Activated naive CD8-positive, alpha-beta T cell treated with anti-CD3 and anti-CD28 coated beads, Interleukin-2, amount 10 ng/mL, durations not matched to agents 7 days and 5 days (primary cell): ENCODE measurements at regions not wholly inside any gene's neighbourhood (a gene's known extent, or its start where the extent isn't known, plus 50 kb on each side); places are given as distances from the start of the nearest gene placed in this dataset.
"Not testable (repeated sequence)": the region's sequence is repeated elsewhere in the genome, so short reads cannot be mapped to it uniquely, and the experiment has no call there.

Experiments
- ATAC-seq: fragments of 150-1000 bp; cut with Tn5 transposase; one replicate; pipeline ENCODE4 v1.10.0; 2021; ENCODE audit warnings: low read depth, moderate library complexity
- POLR2A ChIA-PET: fragments of 350-600 bp; sonication (Branson Sonifier 250); formaldehyde crosslinking; loops from one replicate; lab custom pipeline; 2021; ENCODE audit warnings: antibody characterized with exemption; lab: Charles Lee
- DNase-seq: peaks from one replicate; pipeline ENCODE4 v3.0.0; 2021
- H3K27ac Mint-ChIP-seq: one replicate; pipeline ENCODE4 v1.8.0; 2022; ENCODE audit warnings: mild to moderate bottlenecking, mixed read lengths
- H3K27me3 Mint-ChIP-seq: one replicate; pipeline ENCODE4 v1.8.0; 2022; ENCODE audit warnings: mild to moderate bottlenecking, moderate library complexity, mixed read lengths
- H3K36me3 Mint-ChIP-seq: one replicate; pipeline ENCODE4 v1.8.0; 2021; ENCODE audit warnings: mild to moderate bottlenecking, mixed read lengths
- H3K4me1 Mint-ChIP-seq: one replicate; pipeline ENCODE4 v1.8.0; 2021; ENCODE audit warnings: mixed read lengths
- H3K4me3 Mint-ChIP-seq: one replicate; pipeline ENCODE4 v1.8.0; 2022; ENCODE audit warnings: mild to moderate bottlenecking, moderate library complexity, mixed read lengths
- H3K9me3 Mint-ChIP-seq: one replicate; pipeline ENCODE4 v1.8.0; 2021; ENCODE audit warnings: mixed read lengths

DNA sequence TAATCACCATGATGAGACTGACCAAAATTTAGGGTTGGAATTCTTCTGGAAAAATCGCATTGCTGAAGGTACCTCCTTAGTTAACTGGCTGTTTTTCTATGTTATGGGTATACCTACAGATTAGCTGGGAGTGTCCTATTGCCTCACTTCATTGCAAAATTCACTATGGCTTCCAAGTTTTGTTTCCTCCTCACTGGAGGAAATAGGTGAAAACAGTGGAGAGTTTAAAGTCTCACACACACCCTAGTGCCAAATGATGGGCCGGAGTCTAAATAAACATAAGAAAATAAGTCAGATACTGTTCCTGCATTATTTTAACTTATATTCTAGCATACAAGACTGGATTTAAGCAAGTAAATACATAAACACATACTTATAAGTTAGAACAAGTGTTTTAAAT, 98.2 kb downstream of the AHR start:
- POLR2A ChIA-PET, result no interaction called here
- no peak for ATAC-seq
- Mint-ChIP-seq H3K27me3 (no peaks in the 10 kb centered on the region), H3K4me1 (peaks cover 17% of the 10 kb centered on the region), H3K4me3 (no peak overlapping the region), H3K36me3 (peaks cover 16% of the 10 kb centered on the region), H3K27ac (no peak overlapping the region), H3K9me3 (peaks cover 27% of the 10 kb centered on the region)
- DNase-seq, result no peak

DNA sequence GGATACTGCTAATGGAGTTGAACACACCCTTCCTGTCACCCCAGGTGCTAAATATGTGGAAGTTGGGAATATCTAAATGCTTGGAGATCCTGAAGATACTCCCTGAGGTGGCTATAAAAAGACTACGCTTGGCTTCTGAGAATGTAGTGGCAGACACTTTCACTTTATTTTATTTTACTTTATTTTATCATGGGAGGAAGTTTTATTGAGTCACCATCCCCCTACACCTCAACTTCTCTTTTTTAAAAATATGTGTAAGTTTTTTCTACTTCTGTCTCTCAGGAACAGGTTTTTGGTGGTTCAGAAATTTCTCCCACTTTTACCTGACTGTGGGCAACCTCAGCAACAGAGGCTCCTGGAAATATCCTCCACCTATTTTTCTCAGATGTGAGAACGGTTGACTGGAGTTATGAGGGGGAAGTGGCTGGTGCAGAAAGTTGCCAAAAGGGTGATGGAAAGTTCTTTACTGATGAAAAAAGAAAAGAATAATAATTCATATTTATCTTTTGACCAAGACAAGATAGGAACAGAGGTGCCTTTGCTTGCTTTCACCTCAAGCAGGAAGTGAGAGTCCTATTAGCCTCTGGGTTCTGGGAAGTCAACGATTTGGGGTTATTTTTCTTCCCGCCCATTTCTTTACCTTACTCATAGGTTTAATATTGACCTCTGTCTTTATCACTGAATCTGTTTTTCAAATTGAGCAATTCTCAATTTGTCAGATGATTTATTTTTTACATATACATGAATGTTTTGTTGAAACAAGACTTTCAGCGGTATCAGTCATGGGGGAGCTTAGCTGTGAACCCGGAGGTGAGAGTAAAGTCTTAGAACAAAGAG, 103.6 kb downstream of the AHR start:
- Mint-ChIP-seq H3K9me3 (peaks cover 4% of the 10 kb centered on the region), H3K36me3 (peaks cover 16% of the 10 kb centered on the region), H3K27me3 (peaks cover 6% of the 10 kb centered on the region), H3K27ac (peak overlapping the region; percentile 87), H3K4me1 (peaks cover 35% of the 10 kb centered on the region), H3K4me3 (peak overlapping the region; percentile 65)
- no peak for DNase-seq
- POLR2A ChIA-PET, result no interaction called here
- ATAC-seq, result peak; percentile 69

DNA sequence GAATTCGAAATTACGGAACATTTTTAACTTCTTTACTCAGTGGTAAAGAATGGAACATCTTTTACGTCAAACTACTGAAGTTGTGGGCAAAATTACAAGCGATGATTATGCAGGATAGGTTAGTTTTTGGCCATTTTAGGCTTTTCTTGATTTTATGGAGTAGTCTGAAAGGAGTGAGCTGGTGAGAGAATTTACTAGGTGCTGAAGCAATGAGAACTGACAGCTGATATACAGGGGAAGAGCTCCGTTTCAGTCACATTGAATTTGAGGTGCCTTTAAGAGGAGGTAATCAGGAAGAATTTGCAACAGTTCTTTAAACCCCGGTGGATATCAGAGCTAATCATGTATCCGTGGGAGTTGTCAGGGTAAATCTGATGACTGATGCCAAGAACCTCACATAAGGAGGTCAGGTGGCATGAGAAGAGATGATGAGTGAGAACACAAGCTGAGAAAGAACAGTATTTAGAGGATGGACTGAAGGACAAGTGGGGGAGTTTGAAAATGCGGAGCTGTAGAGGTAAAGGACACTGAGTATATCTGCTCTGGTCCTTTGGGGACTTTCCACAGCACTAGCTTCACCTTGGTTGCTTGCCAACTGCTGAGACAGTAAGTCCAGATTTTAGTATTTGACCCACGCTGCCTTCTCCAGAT, 104.3 kb downstream of the AHR start:
- POLR2A ChIA-PET, result no interaction called here
- Mint-ChIP-seq H3K27ac (peak overlapping the region; percentile 87), H3K4me1 (peaks cover 35% of the 10 kb centered on the region), H3K4me3 (peak overlapping the region; percentile 54), H3K9me3 (peaks cover 2% of the 10 kb centered on the region), H3K27me3 (peaks cover 12% of the 10 kb centered on the region), H3K36me3 (peaks cover 17% of the 10 kb centered on the region)
- ATAC-seq, result peak; percentile 26
- no peak for DNase-seq

DNA sequence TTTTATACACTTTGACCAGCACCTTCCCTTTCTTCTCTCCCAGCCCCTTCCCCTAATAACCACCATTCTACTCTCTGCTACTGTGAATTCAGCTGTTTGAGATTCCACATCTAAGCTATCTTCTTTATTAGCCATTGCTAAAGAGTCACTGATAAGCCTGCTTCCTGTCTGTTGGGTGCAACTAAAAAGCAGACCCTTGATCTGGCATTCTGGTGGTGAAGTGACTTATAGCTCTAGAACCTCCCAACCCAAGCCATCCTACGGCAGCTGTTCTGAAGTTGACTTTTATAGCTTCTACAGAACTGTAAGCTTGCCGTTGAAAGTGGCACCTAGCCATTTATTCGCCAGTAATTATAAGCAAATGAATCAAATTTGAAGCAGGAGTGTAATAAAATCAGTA, 105.6 kb downstream of the AHR start:
- ATAC-seq (no peak), DNase-seq (no peak)
- no peak overlapping the region for H3K4me3 Mint-ChIP-seq
- H3K27me3 Mint-ChIP-seq, result peaks cover 18% of the 10 kb centered on the region
- H3K36me3 Mint-ChIP-seq, result peaks cover 16% of the 10 kb centered on the region
- peak overlapping the region; percentile 74 for H3K27ac Mint-ChIP-seq
- POLR2A ChIA-PET, result interaction anchor here (0.7 kb wide), 1 partner anchor 34 kb away, joined by 5 read pairs; no protein-coding TSS in a partner anchor
- H3K4me1 Mint-ChIP-seq, result peaks cover 35% of the 10 kb centered on the region
- H3K9me3 Mint-ChIP-seq, result peaks cover 3% of the 10 kb centered on the region

DNA sequence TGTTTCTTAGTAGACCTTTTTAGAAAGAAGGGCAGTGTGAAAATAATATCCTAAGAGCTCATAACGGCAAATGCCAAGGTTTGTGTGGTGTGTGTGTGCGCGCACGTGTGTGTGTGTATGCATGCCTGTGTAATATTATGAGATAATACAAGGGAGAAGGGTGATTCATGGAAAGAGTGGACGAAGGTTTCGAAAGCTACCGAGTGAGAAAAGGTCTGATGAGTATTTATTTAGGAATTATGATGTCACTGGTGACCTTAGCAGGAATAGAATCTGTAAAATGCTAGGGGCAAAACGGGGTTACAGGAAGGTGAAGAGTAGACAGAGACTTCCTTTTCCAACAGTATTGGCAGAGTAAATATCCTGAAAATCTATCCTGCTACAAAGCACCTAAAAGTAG, 107.3 kb downstream of the AHR start:
- Mint-ChIP-seq H3K9me3 (peaks cover 1% of the 10 kb centered on the region), H3K27me3 (peaks cover 22% of the 10 kb centered on the region), H3K27ac (no peak overlapping the region), H3K4me3 (no peak overlapping the region), H3K4me1 (peaks cover 27% of the 10 kb centered on the region), H3K36me3 (peaks cover 13% of the 10 kb centered on the region)
- POLR2A ChIA-PET, result no interaction called here
- ATAC-seq (no peak), DNase-seq (no peak)

DNA sequence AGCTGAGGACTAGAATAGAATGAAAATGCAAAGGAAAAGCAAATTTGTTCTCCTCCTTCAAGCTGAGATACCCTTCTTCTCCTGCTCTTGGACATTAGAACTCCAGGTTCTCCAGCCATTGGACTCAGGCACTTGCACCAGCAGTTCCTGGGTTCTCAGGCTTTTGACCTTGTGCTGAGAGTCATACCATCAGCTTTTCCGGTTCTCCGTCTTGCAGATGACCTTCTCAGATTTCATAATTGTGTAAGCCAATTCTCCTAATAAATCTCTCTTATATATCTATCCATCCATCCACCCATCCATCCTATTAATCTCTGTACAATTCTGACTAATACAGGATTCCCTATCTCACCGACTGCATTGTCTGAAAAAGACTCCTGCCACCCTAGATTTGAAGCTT, 108.3 kb downstream of the AHR start:
- Mint-ChIP-seq H3K9me3 (peaks cover 1% of the 10 kb centered on the region), H3K4me1 (peaks cover 17% of the 10 kb centered on the region), H3K27me3 (peaks cover 23% of the 10 kb centered on the region), H3K27ac (no peak overlapping the region), H3K4me3 (no peak overlapping the region), H3K36me3 (peaks cover 10% of the 10 kb centered on the region)
- ATAC-seq (no peak), DNase-seq (no peak)
- POLR2A ChIA-PET, result no interaction called here

DNA sequence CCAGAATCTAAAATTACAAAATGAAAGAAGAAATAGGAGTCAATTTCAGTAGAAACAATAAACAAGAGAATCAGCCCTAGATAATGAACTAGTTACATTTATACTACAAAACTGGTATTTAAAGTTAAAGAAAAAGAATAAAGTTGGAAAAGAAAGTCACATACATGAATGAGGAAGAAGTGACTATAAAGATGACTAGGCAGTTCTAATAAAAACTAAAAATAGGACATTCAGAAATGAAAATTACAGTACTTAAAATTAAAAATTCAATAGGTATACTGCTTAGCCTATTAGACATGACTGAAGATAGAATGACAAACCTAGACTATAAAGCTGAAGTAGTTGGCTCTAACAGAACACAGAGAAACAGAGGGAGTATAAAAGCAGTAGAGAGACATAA, 108.8 kb downstream of the AHR start:
- ATAC-seq (no peak), DNase-seq (no peak)
- peaks cover 23% of the 10 kb centered on the region for H3K27me3 Mint-ChIP-seq
- peaks cover 1% of the 10 kb centered on the region for H3K9me3 Mint-ChIP-seq
- peaks cover 10% of the 10 kb centered on the region for H3K36me3 Mint-ChIP-seq
- no peak overlapping the region for H3K27ac Mint-ChIP-seq
- peaks cover 16% of the 10 kb centered on the region for H3K4me1 Mint-ChIP-seq
- H3K4me3 Mint-ChIP-seq, result no peak overlapping the region
- POLR2A ChIA-PET, result no interaction called here

DNA sequence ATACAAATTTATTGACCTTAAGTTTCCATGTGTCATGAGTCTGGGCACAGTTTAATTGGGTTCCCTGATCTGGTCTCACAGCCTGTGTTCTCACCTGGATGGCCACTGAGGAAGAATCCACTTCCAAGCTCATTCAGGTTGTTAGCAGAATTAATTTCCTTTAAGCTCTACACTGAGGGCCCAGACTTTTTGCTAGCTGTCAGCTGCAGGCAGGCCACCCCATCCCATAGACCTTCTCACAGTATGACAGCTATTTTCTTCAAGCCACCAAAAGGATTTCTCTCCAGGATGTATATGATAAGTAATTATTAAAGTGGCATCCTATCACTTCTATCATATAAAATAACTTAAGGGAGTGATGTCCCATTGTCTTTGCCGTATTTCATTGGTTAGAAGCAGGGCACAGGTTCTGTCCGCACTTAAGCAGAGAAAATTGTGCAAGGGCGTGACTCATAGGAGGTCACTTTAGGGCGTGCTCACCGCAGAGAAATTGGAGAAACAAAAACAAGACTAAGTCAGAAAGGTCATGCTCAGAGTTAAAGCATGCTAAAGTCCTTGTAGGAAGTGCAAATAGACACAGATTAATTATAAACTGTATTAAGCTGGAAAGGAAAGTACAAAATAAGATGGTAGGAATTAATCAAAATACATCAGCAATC, 109.9 kb downstream of the AHR start:
- H3K27ac Mint-ChIP-seq, result no peak overlapping the region
- no peak for ATAC-seq
- H3K4me1 Mint-ChIP-seq, result peaks cover 7% of the 10 kb centered on the region

DNA sequence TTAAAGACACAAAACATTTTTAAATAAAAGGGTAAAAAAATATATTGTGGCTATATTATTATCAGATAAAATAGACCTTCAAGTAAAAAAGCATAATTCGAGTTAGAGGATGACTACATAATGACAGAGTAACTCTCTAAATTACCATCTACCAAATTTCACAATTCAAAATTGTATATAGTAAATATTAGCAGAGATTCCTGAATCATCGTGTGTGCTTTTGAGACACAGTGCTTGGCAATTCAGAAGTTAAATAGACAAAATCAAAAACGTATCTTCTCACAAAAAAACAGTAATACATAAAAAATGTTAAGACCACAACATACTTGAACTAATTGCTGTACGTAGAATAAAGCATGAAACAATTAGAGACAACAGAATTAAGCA, 110.4 kb downstream of the AHR start:
- peaks cover 1% of the 10 kb centered on the region for H3K9me3 Mint-ChIP-seq
- H3K27ac Mint-ChIP-seq, result no peak overlapping the region
- DNase-seq (no peak), ATAC-seq (no peak)
- H3K4me1 Mint-ChIP-seq, result peaks cover 6% of the 10 kb centered on the region
- peaks cover 6% of the 10 kb centered on the region for H3K36me3 Mint-ChIP-seq
- POLR2A ChIA-PET, result no interaction called here
- peaks cover 23% of the 10 kb centered on the region for H3K27me3 Mint-ChIP-seq
- no peak overlapping the region for H3K4me3 Mint-ChIP-seq

More for the DNA sequence above, 109.9 kb downstream of the AHR start:
- Mint-ChIP-seq H3K4me3 (no peak overlapping the region), H3K9me3 (peaks cover 1% of the 10 kb centered on the region), H3K27me3 (peaks cover 23% of the 10 kb centered on the region), H3K36me3 (peaks cover 6% of the 10 kb centered on the region)
- no peak for DNase-seq
- POLR2A ChIA-PET, result no interaction called here

DNA sequence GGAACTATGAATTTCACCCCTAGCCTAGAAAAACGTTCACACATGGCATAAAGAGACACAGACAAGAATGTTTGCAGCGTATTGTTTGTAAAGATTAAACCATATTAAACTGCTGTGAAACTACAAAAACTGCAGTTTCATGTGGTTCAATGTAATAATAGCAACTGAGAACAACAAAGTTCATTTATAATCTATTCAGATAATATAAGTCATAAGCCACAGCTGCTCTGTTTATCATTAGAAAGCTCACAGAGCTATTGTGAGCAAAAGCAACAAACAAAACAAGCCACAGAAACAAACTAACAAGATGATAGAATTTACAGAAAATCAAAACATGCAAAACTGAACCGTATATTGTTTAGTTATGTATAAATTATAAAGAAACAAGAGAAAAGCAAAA, 113.5 kb downstream of the AHR start:
- Mint-ChIP-seq H3K9me3 (peaks cover 1% of the 10 kb centered on the region), H3K36me3 (peaks cover 3% of the 10 kb centered on the region), H3K4me1 (peaks cover 1% of the 10 kb centered on the region), H3K27ac (no peak overlapping the region), H3K27me3 (peaks cover 18% of the 10 kb centered on the region), H3K4me3 (no peak overlapping the region)
- POLR2A ChIA-PET, result no interaction called here
- DNase-seq (no peak), ATAC-seq (no peak)

DNA sequence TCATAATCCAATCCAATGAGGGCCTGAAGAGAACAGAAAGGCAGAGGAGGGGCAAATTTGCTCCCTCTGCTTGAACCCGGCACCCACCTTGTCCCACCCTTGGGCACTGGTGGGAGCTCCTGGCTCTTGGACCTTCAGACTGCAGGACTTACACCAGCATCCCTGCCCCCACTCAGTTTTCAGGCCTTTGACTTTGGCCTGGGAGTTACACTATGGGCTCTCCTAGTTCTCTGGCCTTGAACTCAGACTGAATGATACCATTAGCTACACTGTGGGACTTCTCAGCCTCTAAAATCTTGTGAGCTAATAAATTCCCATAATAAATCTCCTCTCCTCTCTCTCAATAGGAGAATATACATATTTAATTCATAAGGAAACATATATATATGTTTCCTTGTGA, 114.4 kb downstream of the AHR start:
- H3K27ac Mint-ChIP-seq, result no peak overlapping the region
- H3K4me1 Mint-ChIP-seq, result no peaks in the 10 kb centered on the region
- H3K27me3 Mint-ChIP-seq, result peaks cover 10% of the 10 kb centered on the region
- no peak overlapping the region for H3K4me3 Mint-ChIP-seq
- no peaks in the 10 kb centered on the region for H3K36me3 Mint-ChIP-seq
- DNase-seq, result no peak
- POLR2A ChIA-PET, result no interaction called here
- ATAC-seq, result no peak
- peaks cover 1% of the 10 kb centered on the region for H3K9me3 Mint-ChIP-seq

DNA sequence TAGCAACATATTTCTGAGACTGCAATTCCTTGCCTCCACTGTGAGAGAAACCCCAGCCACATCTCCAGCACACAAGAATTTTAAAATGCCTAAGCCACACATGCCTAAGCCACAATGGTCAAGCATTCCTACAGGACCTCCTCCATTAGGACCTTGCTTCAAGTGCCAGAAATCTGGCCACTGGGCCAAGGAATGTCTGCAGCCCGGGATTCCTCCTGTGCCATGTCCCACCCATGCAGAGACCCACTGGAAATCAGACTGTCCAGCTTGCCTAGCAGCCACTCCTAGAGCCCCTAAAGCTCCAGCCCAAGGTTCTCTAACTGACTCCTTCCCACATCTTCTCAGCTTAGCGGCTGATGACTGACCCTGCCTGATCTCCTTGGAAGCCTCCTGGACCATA, 117.5 kb downstream of the AHR start:
- no peak for DNase-seq
- Mint-ChIP-seq H3K4me3 (no peak overlapping the region), H3K27ac (no peak overlapping the region), H3K4me1 (no peaks in the 10 kb centered on the region), H3K9me3 (no peaks in the 10 kb centered on the region), H3K36me3 (no peaks in the 10 kb centered on the region), H3K27me3 (peaks cover 4% of the 10 kb centered on the region)
- ATAC-seq, result no peak
- POLR2A ChIA-PET, result no interaction called here

DNA sequence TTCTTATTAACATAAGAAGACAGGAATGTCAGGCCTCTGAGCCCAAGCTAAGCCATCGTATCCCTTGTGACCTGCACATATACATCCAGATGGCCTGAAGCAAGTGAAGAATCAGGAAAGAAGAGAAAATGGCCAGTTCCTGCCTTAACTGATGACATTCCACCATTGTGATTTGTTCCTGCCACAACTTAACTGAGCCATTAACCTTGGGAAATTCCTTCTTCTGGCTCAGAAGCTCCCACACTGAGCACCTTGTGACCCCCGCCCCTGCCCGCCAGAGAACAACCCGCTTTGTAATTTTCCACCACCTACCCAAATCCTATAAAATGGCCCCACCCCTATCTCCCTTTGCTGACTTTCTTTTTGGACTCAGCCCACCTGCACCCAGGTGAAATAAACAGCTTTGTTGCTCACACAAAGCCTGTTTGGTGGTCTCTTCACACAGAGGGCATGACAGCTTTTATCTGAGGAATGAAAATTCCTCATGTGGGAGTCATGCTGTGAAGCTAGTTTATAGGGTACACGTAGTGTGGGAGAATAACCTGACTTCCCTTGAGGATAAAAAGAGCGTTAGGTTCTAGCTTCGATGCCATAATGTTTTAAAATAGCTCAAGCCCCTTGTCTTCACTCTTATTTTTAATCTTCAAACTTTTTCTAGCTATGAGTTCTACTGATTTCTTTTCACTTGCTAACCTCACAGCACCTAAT, 122.0 kb downstream of the AHR start:
- DNase-seq, POLR2A ChIA-PET, ATAC-seq, H3K9me3 Mint-ChIP-seq, H3K4me3 Mint-ChIP-seq, H3K4me1 Mint-ChIP-seq, H3K27ac Mint-ChIP-seq, H3K36me3 Mint-ChIP-seq: not testable (repeated sequence)
- peaks cover 16% of the 10 kb centered on the region for H3K27me3 Mint-ChIP-seq
